ENCODE measurements at regions not wholly inside any gene's neighbourhood (a gene's known extent, or its start where the extent isn't known, plus 50 kb on each side); places are given as distances from the start of the nearest gene placed in this dataset.

DNA sequence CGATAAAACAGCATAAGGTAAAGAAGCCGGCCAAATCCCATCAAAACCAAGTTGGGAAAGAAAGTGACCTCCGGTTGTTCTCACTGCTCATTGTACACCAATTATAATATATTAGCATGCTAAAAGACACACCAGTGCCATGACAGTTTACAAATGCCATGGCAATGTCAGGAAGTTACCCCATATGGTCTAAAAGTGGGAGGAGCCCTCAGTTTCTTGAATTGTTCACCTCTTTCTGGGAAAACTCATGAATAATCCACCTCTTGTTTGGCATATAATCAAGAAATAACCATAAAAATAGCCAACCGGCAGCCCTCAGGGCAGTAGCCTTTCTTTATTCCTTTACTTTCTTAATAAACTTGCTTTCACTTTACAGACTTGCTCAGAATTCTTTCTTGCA, 544.9 kb upstream of the SETBP1 start:
- ATAC-seq (no peak), DNase-seq (ENCODE audit: low spot score in 2 of 2) (no peak)
- Mint-ChIP-seq H3K36me3 (peaks cover 0 to 8% of the 10 kb centered on the region in 2 donors), H3K9me3 (peaks cover 11 to 18% of the 10 kb centered on the region in 2 donors), H3K27ac (no peak overlapping the region)

DNA sequence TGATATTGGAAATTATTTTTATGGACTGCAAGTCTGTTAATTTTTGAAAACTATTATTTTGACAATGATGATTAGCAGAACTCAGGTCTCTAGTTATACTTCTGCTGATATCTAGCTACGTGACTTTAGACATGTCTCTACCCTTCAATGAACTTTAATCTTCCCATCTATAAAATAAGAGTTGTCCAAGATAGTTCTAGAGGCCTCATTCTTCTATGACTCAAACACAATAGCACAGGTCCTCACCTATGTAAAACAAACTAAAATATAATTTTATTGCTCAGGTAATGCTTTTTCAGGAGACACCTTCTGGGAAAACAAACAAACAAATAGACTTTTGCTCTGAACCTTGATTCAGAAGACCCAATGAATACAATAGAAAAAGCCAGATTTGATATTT, 544.4 kb upstream of the SETBP1 start:
- Mint-ChIP-seq H3K36me3 (peaks cover 0 to 8% of the 10 kb centered on the region in 2 donors), H3K9me3 (peaks cover 11 to 16% of the 10 kb centered on the region in 2 donors), H3K27ac (no peak overlapping the region)
- DNase-seq (ENCODE audit: low spot score in 2 of 2), result no peak
- no peak for ATAC-seq

DNA sequence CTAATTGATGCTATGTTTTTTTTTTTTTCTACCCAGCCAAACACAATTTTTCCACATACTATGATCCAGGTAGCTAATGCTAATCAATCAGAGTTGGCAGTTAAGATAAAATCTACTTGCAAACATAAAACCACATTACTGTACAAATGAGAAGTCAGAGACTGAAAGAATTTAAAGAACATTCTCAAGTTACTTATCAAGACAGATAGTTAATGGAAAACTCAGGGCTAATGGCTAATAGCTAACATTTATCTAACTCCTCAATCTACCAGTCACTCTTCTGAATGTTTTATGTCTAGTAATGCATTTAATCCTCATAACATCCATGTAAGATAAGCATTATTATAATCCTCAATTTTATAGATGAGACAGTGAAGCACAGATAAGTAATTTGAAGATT, 537.6 kb upstream of the SETBP1 start:
- Mint-ChIP-seq H3K36me3 (no peaks in the 10 kb centered on the region), H3K27ac (no peak overlapping the region), H3K9me3 (no peaks in the 10 kb centered on the region)
- DNase-seq (ENCODE audit: low spot score in 2 of 2) (no peak), ATAC-seq (no peak)

DNA sequence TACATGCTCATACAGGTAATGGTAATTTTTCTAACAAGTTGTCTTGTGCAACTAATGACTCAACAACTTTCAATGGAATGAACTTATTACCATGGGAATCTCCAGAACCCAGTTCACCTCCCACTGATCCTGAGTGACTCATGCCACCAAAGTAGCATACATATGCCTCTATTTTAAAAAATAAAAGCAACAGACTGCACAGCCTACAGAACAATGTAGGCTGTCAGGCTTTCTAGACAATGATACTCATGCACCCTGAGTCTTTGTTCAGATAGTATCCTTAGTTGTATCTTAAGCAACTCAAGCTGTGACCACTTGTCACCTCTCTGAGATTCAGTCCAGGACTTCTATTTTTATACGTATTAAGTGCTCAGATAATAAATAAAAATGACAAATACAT, 531.0 kb upstream of the SETBP1 start:
- ATAC-seq, result no peak
- Mint-ChIP-seq H3K36me3 (no peaks in the 10 kb centered on the region), H3K9me3 (peaks cover 0 to 9% of the 10 kb centered on the region in 2 donors), H3K27ac (no peak overlapping the region)
- DNase-seq (ENCODE audit: low spot score in 2 of 2), result no peak

DNA sequence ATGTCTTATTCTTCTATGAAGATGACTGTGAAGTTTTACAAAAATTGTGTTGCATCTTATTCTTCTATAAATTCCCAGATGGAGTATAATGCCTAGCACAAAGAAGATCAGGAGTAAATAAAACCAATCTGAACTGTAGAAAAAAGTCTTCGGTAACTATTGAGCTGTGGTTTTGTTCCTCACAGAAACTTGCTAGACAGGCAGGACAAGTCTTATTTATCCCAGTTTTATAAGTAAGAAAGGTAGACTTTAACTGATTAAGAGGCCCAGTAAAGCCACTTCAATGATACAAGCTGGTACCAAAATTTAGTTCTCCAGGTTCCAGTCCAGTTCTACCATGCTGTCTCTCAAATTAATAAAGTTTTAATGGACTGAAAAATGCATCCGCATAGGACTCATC, 526.7 kb upstream of the SETBP1 start:
- Mint-ChIP-seq H3K27ac (no peak overlapping the region), H3K9me3 (peaks cover 4 to 15% of the 10 kb centered on the region in 2 donors), H3K36me3 (no peaks in the 10 kb centered on the region)
- ATAC-seq (no peak), DNase-seq (ENCODE audit: low spot score in 2 of 2) (no peak)

DNA sequence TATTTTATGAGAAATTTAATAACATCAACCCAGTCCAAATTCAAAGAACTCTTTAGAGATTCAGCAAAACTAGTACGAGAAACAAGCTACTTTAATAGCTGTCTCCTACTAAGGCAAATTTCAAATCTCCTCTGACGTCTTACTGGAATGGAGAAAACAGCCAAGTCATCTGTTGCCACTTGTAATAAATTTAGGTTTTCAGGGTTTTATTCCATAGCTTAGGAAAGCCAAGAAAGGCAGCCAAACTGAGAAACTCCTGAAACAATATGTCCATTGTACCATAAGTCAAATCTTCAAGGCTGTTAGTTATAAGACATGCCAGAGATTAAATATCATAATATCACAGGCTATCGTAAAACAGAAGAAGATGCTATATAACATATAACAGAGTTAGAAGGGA, 524.6 kb upstream of the SETBP1 start:
- ATAC-seq, result no peak
- no peak overlapping the region for H3K27ac Mint-ChIP-seq
- peaks cover 8 to 14% of the 10 kb centered on the region in 2 donors for H3K9me3 Mint-ChIP-seq
- DNase-seq (ENCODE audit: low spot score in 2 of 2), result no peak
- H3K36me3 Mint-ChIP-seq, result no peaks in the 10 kb centered on the region

DNA sequence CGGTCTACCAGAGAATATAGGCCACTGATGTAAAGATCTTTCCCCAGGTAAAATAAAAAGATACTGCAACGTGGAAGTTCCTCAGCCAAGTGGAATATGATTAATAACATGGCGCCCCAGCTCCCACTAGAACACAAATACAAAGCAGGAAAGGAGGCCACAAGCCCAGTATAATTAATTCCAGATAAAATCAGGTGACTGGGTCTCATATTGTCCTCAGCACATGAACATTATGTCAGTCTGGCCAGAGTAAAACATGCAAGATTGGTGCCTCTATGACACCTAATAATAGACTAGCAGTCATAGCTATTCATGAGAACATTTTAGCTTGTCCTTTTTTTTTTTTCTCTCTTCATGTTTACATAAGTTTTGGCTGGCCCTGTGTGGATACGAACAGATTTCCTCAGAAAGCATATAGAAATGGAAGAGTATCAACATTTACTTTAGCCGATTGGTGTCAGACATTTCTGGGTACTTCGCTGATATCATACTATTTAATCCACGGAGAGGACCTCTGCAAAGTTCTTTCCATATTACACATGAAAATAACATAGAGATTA, 523.8 kb upstream of the SETBP1 start:
- Mint-ChIP-seq H3K9me3 (peaks cover 8 to 9% of the 10 kb centered on the region in 2 donors), H3K36me3 (no peaks in the 10 kb centered on the region), H3K27ac (no peak overlapping the region)
- ATAC-seq (no peak), DNase-seq (ENCODE audit: low spot score in 2 of 2) (no peak)

DNA sequence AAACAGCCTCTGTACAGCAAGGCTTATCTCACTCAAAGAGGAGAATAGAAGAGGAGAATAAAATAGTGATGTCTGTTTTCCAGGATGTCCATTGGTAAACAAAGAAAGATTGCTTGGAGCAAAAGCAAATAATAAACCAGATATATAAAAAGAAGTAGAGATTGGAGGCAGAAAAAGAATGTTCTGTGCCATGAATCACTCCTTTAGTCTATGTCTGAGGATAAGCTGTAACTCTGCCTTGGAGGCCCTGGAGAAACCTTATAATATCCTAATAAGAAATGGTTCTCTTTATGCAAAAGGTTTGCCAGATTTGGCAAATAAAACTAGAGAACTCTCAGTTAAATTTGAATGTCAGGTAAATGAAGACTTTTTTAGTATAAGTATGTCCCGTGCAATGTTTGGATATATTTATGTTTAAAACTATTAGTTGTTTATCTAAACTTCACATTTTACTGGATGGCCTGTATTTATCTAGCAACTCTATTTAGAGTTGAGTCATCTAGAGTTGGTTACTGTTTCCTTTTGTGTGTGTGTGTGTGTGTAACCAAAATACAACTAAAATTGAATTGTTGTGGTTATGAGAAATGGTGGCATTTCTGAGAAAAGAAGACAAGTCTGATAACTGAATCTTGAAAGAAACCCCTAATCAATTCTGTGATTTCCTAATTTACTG, 510.3 kb upstream of the SETBP1 start:
- Mint-ChIP-seq H3K36me3 (no peaks in the 10 kb centered on the region), H3K27ac (no peak overlapping the region), H3K9me3 (peaks cover 11 to 16% of the 10 kb centered on the region in 2 donors)
- ATAC-seq (no peak), DNase-seq (ENCODE audit: low spot score in 2 of 2) (no peak)

DNA sequence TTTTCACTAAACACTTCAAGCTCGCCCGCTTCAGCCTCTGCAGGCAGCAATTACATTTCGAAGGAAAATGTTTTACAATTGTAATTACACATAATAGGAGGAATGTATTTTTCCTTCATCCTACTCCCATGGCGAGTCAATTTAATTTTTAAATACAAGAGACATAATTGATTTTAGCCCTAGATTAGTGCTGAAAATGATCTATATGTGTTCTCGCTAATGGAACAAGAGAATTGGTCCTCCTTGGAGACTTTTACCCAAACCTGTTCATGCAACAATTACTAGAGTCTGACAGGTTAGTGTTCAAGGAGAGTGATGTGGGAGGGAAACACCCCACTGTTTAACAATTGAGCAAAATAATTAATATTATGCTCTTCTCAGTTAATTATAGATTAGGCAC, 509.4 kb upstream of the SETBP1 start:
- no peak for DNase-seq (ENCODE audit: low spot score in 2 of 2)
- peaks cover 13 to 19% of the 10 kb centered on the region in 2 donors for H3K9me3 Mint-ChIP-seq
- H3K27ac Mint-ChIP-seq, result no peak overlapping the region
- no peaks in the 10 kb centered on the region for H3K36me3 Mint-ChIP-seq
- no peak for ATAC-seq

DNA sequence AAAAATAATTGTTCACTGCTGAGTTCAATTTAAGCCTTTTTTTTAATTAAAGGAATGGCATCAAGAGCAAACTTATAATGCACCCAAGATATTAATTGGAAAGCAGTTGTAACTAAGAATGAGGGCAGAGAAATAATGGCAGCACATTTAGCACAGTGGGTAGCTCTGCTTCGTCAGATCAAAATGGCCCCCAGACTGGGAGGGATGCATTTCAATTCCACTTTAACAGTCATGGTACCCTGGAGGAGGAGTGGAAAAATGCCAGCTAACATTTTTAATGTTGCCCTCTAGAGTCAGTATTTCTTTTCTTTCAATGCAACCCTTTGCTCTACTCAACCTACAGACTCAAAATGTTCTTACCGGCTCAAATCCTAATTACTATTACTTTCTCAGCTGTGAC, 504.8 kb upstream of the SETBP1 start:
- H3K27ac Mint-ChIP-seq, result no peak overlapping the region
- no peak for ATAC-seq
- DNase-seq (ENCODE audit: low spot score in 2 of 2), result no peak
- H3K36me3 Mint-ChIP-seq, result no peaks in the 10 kb centered on the region
- peaks cover 11 to 14% of the 10 kb centered on the region in 2 donors for H3K9me3 Mint-ChIP-seq

DNA sequence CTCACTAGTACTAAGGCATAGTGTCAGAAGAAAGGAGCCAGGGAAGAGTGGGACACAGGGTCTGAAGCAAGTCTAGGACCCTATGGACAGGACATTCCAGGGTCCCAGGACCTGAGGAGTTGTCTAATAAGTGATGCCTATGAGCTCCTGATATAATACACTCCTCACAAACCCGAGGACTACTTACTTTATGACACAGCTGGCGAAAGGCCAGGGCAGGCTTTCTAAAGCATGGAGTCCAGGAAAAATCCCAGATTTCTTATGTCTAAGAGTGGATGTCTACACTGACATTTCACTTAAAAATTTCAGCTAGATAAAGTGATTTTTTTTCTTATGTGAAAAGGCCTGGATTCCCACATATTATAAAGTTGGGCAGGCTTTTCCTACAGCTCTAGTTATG, 502.2 kb upstream of the SETBP1 start:
- Mint-ChIP-seq H3K9me3 (peaks cover 9 to 11% of the 10 kb centered on the region in 2 donors), H3K27ac (no peak overlapping the region), H3K36me3 (no peaks in the 10 kb centered on the region)
- no peak for ATAC-seq
- no peak for DNase-seq (ENCODE audit: low spot score in 2 of 2)

DNA sequence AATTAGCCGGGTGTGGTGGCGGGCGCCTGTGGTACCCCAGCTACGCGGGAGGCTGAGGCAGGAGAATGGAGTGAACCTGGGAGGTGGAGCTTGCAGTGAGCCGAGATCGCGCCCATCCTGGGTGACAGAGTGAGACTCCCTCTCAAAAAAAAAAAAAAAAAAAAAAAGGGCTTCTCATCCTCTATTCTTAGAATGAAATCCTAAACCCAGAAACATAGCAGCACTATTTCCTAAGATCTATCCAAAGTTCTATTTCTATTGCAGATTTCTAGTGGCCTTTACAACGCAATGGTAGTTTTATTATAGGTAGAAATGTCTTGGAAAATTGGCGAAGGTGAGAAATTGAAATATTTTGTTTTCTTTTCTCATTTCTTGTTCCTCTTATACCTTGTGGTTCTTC, 501.0 kb upstream of the SETBP1 start:
- H3K36me3 Mint-ChIP-seq, result no peaks in the 10 kb centered on the region
- peaks cover 6 to 7% of the 10 kb centered on the region in 2 donors for H3K9me3 Mint-ChIP-seq
- ATAC-seq (no peak), DNase-seq (ENCODE audit: low spot score in 2 of 2) (no peak)
- no peak overlapping the region for H3K27ac Mint-ChIP-seq

DNA sequence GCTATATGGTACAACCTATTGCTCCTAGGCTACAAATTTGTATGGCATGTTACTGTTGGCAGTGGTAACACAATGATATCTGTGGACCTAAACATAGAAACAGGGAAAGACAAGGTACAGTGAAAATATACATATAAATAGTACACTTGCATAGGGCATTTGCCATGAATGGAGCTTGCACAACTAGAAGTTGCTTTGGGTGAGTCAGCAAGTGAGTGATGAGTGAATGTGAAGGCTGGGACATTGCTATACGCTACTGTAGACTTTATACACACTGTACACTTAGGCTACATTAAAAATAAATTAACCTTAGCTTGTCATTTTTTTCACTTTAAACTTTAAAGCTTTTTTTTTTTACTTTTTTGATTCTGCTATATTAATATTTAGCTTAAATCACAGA, 500.0 kb upstream of the SETBP1 start:
- Mint-ChIP-seq H3K36me3 (no peaks in the 10 kb centered on the region), H3K27ac (no peak overlapping the region), H3K9me3 (peaks cover under 1 to 6% of the 10 kb centered on the region in 2 donors)
- no peak for ATAC-seq
- DNase-seq (ENCODE audit: low spot score in 2 of 2), result no peak

DNA sequence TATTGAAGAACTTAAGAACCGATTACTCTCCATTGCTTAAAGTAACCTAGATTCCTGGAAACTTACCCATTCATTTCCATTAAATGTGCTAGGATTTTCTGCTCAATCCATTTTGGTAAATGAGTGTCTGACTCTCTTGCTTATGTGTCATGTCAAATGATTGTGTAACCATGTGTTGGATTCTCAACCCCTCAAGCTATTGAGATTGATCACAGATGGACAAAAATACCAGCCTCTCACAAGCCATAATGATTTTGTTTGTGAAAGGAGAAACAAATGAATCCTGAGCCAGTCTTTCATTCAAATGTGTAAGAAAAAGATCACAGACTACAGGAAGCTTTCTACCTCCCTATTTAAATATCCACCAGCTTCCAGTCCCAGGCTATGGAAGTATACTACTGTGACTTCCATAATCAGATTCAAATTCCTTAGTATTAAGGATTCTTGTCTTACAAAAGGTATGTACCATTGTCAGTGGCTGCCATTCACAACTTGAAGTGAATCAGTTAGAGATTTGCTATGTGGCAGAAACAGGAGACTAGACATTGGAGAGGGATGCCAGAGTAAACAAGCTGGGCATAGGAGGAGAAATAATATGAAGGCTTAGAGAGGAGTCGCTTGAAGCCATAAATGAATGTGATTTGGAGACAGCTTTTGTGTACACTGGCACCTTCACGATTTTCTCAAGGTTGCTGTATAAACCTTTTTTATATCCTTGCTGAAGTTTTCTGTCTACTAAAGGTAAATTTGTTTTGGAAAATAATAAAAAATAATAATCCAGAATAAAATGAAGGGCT, 498.5 kb upstream of the SETBP1 start:
- no peak for DNase-seq (ENCODE audit: low spot score in 2 of 2)
- ATAC-seq, result no peak

DNA sequence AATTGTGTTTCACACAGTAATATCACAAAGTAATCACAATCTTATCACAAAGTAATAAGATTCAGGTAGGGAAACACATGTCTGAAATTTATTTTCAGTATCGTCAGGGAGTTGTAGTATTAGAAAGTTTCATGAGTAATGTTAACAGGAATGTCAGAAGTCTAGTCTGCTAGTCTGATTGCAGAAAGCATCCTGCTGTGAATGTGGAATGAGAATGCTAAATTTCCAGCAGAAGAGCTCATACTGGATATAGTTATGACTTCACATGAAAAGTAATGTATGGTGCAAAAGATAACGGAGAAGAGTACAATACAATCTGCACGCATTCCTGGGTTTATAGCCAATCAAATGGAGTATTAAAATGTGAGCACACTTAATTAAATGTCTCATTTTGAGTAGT, 494.7 kb upstream of the SETBP1 start:
- Mint-ChIP-seq H3K9me3 (peaks cover 0 to 5% of the 10 kb centered on the region in 2 donors), H3K36me3 (no peaks in the 10 kb centered on the region), H3K27ac (no peak overlapping the region)
- DNase-seq (ENCODE audit: low spot score in 2 of 2), result no peak
- ATAC-seq, result no peak

More for the DNA sequence above, 498.5 kb upstream of the SETBP1 start:
- Mint-ChIP-seq H3K36me3 (no peaks in the 10 kb centered on the region), H3K27ac (no peak overlapping the region), H3K9me3 (peaks cover 0 to 5% of the 10 kb centered on the region in 2 donors)

DNA sequence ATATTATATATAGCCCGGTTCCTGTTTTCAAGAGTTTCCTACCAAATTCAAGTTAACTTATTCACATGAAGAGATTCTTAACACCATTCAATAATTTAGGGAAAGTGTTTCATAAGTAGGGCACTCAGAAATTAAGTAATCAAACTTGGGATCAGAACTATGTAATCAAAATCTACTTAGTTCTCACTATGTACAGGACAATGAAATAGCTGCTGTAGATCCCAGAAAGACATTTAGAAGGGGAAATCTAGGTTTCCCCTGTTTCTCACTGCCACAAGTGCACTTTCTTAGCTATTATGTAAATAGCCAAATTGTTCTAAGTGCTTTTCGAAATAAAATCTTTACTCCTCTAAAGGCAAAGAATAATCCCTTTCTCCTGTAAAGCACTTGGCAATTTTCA, 493.6 kb upstream of the SETBP1 start:
- ATAC-seq (no peak), DNase-seq (ENCODE audit: low spot score in 2 of 2) (no peak)
- Mint-ChIP-seq H3K27ac (no peak overlapping the region), H3K36me3 (no peaks in the 10 kb centered on the region), H3K9me3 (peaks cover 0 to 5% of the 10 kb centered on the region in 2 donors)

DNA sequence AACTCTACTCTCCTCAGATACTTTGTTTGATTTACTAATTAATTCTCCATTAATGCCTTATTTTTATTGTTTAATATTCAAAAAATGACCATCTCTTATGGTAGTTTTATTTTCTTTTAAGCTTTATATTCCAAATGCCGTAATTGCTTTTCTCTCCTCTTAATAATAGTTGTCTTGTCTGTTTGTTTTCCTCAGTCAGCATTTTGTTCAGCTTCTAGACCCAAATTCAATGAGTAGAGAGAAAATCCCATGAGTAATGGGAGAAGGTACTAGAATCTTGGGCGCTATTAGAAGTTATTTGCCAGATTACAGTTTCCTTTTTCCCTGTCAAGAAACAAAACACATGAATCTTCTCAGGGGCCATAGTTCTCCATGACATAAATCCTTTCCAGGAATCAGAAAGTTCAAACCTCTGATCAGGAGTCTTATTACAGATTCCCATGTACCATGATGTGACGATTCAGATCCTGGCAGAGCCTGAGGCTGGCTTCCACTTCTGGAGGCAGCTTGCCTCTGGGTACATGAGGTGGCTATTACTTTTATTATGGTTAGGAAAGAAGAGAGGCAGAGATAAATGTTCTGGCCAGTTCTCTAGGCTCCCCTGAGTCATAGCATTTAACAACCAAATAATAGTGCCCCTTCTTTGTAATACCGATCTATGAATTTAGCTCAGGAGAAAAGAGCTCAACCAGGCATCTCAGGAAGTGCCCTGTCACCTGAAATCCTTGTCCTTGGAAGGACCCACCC, 485.1 kb upstream of the SETBP1 start:
- Mint-ChIP-seq H3K36me3 (peaks cover 6 to 9% of the 10 kb centered on the region in 2 donors), H3K27ac (no peak overlapping the region), H3K9me3 (peaks cover 21 to 24% of the 10 kb centered on the region in 2 donors)
- DNase-seq (ENCODE audit: low spot score in 2 of 2) (no peak), ATAC-seq (no peak)

All from activated naive CD4-positive, alpha-beta T cell treated with anti-CD3 and anti-CD28 coated beads, Interleukin-2, amount 50 U/mL, for 72 hours (primary cell).